GM21367 (cell line): ENCODE measurements at regions not wholly inside any gene's neighbourhood (a gene's known extent, or its start where the extent isn't known, plus 50 kb on each side); places are given as distances from the start of the nearest gene placed in this dataset.
"Not testable (repeated sequence)": the region's sequence is repeated elsewhere in the genome, so short reads cannot be mapped to it uniquely, and the experiment has no call there.

ENCODE experiments used
- ATAC-seq: cut with Tn5 transposase; IDR thresholded peaks from one replicate; pipeline ENCODE4 v1.9.1; 2021; ENCODE audit not compliant: unreplicated experiment

DNA sequence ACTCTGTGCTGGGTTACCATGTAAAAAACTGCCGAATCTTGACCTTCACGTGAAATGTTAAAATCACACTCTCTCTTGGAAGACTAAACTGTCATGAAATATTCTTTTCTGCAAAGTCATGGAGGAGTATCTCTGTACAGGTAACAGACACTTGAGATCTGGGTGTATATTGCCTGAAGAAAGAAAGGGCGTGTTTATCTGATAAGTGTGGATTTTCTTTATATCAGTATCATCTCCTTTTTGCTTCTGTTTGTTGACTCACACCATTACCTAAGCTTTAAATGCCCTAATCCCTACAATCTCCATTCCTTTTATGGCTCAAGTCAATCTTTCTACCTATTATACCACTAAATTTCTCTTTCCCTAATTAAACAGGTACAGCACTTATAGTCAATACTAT, 673.2 kb upstream of the SOX9 start:
- no peak for ATAC-seq

DNA sequence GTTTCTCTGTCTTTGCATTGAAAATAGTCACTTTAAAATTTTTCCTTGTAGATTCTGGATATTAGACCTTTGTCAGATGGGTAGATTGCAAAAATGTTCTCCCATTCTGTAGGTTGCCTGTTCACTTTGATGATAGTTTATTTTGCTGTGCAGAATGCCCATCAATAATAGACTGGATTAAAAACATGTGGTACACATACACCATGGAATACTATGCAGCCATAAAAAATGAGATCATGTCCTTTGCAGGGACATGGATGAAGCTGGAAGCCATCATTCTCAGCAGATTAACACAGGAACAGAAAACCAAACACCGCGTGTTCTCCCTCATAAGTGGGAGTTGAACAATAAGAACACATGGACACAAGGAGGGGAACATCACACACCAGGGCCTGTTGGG, 670.2 kb upstream of the SOX9 start:
- ATAC-seq: not testable (repeated sequence)

DNA sequence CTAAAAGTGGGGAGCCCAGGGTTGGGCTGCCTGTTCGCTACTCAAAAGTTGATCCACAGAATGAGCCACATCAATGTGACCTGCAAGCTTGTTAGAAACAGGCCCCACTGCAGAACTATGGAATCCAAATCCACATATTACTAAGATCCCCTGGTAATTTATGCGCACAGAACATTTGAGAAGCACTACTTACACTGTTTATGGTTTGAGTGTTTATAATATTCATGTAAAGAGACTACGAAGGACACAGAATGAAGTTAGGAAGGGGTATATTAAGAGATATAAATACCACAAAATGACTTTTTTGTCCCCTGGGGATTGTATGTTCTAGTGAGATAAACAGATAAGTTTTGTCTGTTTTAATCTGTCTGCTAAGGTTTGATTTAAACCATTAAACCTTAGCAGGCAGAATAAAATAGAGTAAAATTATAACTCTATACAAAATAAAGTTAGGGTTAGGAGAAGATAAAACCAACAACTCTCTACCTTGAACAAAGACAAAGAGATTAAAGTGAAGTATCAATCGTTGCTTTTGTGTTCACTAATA, 666.9 kb upstream of the SOX9 start:
- no peak for ATAC-seq

DNA sequence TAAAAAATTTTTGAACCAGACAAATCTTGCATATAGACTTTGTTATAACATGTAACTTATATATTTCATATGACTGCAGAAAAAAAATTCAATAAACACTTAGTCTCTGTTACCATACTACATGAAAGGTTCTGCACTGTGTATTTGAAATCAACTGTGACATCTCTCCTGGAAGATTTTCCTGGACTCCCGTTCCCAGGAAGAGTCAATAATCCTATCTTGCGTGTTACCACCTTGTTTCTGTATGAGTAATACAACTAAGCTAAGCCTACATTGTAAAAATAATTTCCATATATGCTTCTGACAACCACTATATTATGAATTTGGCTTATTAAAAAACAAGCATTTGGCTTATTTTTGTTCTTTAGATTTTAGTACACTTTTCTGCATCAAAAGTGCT, 665.6 kb upstream of the SOX9 start:
- ATAC-seq: no peak

DNA sequence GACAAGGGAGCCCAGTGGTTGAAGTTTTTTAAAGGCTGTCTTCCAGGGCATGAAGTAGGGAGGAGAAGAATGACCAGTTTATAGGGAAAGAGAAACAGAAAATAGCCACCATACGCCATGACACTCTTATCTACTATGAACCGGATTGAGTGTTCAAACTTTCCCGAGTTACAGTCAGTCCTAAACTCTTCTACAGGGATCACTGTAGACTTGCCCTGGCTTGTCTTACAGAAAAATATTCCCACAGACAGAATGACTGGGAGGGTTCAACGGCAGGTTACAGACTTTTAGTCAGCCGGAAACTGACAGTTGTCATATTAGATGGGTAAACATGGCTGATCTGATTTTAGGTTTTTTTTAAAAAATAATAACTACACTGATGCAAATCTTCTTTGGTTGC, 662.5 kb upstream of the SOX9 start:
- no peak for ATAC-seq

DNA sequence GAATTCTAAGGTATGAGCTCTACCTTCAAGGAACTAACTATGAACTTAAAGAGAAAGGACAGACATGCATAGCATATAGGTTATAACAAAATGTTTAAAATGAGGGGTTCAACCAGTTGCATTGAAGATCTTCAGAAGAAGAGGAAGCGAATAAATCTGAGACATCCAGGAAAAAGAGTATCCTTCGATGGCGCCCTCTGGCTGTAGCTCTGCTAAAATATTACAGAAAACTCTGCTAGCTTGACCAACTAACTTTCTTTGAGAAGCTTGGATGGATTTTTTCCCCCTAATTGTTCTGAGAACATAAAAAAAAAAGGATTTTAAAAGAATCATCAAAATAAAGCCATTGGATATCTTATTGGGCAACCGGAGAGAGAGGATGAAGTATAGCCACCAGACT, 659.9 kb upstream of the SOX9 start:
- no peak for ATAC-seq

DNA sequence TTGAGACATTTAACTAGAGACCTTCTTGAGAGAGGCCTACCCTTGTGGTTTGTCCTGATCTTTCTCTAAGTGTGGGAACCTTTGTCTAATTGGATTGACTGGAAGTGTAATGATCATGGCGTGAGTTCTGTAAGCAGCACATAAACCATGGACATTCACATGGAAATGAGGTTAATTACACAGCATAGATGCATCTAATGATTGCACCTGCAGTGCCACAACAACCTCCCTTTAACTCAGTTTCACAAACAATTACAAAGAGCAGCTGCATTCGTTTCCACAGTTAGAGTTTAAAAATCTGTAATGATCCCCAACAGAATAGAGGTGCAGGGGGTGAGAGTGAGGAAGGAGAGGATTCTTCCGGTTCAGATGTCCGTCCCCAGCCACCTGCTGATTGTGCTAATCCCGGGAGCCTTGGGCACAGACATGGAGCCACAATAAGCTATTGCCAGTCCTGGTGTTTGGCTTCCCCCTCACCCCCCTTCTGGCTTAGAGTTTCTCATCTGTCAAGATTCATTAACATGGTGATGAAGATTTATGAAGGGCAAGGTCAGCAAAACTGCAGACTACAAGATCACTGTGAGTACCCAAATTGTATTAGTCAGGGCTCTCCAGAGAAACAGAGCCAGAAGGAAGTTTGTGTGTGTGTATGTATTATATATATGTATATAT, 659.2 kb upstream of the SOX9 start:
- no peak for ATAC-seq

DNA sequence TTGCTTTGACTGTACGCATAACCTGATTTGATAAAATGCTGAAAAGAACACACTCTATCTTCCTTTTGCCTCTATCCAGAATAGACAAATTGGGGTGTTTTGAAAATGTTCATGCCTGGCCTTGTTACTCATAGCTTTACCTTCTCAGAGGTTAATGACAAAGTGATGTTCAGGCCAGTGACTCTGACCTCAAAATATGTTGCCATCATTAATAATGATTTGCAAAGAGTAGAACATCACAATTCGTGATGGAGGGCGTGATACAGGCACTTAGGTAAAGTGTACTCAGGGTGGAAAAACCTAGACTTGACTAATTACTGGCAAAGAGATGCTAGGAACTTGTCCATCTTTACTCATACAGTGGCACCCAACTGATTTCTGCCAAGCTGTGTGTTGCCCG, 656.6 kb upstream of the SOX9 start:
- ATAC-seq: no peak

DNA sequence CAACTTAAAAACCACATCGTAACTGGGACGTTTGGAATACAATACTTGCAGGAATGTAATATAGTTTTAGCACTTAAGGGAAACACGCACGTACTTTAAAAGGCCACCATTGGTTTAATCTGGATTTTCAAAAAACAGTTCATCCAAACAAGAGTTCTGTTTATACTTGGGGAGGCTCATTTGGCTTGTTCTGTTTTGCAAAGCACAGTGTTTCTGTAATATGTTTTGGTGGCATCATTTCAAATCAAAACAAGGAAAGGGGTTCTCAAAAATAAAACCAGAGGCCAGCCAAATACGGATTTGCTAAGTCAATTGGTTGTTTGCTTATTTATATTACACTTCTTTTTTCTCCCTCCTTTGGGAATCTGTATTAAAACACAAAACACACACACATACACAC, 656.1 kb upstream of the SOX9 start:
- ATAC-seq: no peak

DNA sequence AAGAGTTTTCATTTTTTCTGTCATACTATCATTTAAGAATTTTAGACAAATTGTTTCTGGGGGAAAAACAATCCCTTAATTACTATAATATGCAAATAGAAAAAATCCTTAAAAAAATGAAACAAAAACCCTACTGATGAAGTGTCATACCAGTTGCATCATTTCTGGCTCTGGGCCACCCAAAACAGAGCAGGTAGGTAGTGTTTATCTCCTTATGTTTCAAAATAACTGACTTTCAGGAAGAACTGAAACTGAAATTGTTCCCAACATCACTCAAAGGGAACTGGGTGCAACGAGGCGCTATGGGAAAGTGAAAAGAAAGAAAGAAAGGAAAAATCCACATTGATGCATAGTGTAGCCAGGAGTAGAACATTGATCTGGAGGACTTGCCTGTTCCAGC, 653.1 kb upstream of the SOX9 start:
- no peak for ATAC-seq

DNA sequence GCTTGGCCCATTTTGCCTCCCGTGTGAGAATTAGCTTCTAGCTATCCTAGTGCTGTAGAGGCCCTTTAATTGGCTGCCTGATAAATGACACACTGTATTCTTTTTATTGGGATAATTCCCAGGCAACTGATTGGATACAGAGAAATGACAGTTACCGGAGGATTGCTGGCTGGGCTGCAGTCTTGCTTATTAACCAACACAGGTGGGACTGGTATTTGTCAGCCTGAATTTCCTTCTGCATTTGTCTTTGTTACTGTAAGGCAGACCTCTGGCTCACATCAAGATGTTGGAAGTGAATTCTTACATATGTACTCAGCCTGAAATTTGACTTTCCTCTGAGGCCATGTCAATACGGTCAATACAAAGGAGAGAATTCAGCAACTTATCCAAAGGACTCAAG, 650.8 kb upstream of the SOX9 start:
- no peak for ATAC-seq

DNA sequence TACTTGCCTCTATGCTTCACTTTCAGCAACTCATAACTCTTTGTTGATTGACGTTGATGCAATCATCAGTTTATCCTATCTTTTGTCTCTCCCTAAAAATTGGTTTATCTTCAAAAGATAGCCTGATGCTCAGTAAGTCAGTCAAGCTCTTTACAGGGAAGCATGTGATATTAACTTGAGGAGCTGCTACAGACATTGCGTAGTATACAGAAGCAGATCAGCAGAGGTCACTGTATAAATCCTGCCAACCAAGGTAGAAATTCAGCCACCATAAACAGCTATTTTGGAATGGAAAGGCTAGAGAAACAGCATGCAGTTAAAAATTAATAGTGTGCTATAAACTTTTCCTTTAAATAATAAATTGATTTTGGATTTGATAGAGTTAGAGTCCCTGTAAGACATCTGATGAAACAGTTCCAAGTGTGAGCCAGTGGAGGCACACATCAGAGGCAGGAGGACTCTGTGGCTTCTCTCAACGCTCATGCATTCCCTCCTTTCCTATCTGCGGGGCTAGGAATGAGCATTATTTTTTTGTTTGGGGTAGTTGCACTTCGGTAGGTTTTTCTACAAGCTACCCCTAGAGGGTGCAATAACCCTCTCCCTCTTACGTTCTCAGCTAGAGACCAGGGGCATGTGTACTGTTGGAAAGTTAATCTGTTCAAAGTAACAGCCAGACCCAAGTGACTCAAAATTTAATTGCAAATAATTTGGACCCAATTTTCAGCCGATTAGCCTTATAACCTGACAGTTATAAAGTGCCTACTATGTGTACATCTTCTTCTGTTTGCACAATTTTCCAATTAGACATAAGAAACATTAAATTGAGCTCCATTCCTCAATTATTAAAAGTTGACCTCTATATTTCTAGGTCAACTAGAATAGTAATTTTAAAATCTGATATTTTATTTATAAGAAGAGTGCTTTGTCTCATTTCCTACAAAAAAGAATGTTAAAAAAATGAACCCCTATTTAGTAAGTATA, 647.7 kb upstream of the SOX9 start:
- ATAC-seq: no peak

DNA sequence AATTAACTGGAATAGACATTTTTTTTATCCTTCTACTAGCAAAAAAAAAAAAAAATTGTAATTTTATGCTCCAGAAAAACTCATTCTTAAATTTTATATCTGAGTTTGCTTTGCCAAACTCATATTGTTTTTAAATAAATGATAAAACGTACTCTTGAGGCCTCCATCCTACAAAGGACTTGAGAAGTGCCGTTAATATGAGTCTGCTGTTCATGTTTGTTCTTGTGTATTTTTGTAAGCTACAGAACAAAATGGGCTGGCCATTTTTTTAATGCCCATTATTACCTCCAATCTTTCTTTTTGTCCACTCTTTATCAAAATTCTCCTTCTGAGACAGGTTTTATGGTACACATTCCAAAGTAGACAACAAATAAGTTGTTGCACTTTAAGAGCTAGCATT, 643.5 kb upstream of the SOX9 start:
- ATAC-seq: no peak

DNA sequence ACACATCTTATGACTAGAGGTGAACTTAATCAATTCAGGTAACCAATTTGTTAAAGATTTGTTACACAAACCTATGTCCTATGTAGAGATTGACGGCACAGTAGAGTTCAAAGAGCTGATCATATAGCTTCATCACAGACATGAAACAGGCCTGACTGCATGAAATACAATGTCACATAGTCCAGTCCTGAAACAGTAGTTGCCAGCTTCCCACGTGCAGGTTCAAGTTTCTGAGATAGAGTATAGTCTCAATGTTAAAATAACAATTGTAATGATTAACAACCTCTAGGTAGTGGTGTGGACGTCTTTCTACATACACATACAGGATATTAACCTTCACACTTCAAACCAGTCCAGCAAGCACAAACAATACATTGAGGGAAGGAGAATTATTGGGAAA, 640.7 kb upstream of the SOX9 start:
- no peak for ATAC-seq

DNA sequence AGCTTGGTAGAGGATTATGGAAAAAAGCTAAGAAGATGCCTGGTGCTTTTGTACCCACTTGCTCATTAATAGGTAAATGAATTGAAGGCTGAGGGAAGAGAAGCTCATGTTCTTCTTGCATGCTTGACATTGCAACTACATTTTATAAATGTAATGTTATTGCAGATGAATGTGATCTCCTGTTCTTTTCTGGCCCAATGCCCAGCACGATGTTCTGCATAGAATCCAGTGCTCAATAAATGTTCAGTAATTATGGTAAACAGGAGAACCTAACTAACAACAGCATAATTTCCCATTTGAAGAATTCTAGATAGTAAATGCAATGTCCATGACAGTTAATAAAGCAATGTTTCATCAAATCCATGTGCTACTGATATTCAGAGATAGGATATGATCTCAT, 638.2 kb upstream of the SOX9 start:
- no peak for ATAC-seq

DNA sequence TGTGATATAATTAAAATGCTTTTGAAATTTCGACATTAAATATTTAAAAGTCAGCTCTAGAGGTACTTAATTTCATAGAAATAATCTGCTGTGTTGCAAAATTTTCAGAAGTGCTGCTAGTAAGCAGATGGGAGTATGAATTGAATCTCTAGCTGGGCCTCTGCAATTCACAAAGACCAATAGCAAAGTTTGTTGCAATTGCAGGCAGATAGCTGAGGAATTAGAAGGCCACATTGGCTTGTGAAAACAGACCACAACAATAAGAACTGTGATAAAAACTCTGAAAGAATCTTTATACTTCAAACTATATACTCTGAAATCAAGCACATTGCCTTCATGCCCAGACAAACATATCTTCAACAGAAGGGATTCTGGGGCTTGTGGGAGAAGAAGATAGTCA, 636.3 kb upstream of the SOX9 start:
- ATAC-seq: no peak

DNA sequence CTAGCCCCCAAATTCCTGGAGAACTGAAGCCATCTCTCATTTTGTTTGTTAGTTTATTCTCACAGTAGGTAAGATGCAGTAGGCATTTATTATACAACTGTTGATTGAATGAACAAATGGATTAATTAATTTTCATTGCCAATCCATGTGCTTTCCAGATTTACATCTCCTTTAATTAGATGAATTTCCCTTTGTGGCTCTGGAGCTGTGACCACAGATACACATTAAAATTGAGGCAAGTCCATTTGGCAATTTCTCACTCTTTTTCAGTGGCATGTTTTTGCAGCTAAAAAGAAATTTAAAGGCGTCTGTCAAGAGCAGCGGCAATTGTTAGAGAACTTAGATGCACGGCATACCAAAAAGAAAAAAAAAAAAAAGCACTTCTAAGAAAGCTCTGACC, 635.4 kb upstream of the SOX9 start:
- no peak for ATAC-seq

DNA sequence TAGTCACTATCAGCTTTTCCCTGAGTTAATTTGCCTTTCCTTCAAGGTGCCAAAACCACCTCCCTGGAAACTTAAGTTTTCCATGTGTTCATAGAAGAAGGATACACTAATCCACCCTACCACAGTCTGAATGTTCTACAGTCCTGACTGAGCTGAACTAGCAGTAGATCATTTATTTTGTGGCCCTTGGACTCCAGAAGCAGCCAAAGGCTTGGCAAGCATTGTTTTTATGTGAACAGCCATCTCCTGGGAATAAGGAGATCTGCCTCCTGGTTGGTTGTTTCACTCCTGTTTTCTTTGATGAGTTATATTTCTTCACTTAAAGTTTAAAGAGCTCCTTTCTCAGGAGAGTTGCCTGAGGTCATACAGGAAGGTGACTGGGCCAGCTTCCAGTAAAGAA, 634.6 kb upstream of the SOX9 start:
- no peak for ATAC-seq

DNA sequence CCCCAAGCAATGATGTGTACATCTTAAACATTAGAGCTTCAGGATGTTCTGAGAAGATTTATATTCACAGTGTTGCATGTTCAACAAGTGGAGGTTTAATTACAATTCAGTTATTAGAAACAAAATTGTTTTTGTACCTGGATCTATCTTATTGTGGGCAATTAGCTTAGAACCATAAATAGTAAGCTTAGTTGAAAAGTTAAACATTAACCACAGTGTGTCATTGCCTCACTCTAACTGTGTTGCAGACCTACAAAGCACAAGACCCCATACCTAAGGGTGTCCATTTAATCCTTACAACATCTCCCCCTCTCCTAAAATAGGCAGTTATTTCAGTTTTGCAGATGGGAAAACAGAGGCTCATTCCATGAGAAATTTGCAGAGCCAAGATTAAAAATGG, 632.0 kb upstream of the SOX9 start:
- ATAC-seq: no peak

DNA sequence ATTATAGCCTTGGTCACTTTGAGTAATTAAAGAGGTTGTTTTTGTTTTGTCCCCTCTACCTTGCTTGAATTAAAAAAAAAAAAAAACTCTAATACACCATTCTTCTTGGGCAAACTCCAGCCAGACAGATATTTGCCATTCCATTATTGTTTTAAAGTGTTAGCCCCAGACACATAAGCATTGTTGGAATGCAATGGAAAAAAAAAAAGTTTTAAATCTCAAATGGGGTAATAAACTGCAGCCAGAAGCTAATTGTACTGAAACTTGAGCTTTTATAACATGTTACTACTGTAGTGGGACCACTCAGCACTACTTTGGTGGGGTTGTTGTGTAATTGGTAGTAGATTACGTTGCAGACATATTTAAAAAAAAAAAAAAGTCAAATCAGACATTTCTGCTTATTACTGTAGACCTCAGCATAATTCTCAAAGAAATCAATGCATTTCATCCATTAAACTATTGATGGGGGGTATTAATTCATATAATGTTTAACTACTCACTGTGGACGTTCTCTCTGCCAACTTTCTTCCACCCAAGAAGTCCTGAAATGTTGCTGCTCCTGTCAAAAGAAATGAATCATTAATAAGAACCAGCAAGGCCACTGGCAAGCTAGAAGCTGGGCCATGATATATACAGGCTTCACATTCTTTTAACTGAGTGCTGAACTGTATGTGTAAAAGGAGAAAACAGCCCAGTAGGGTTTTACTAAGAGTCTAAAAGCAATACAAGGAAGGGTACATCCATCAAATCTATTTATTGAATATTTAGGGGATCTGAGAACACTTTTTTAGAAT, 626.6 kb upstream of the SOX9 start:
- no peak for ATAC-seq

DNA sequence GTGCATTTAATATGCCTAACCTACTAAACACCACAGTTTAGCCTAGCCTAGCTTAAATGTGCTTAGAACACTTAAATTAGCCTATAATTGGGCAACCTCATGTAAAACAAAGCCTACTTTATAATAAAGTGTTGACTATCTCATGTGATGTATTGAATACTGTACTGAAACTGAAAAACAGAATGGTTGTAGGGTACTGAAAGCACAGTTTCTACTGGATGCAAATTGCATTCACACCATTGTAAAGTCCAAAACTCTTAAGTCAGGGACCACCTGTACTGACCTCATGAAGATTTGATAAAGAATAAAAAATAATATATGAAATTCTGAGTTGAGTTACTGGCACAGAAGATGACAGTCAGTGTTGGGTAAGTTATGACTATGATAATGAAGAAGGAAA, 625.4 kb upstream of the SOX9 start:
- no peak for ATAC-seq
